Keratinocyte (primary cell): ENCODE measurements at regions not wholly inside any gene's neighbourhood (a gene's known extent, or its start where the extent isn't known, plus 50 kb on each side); places are given as distances from the start of the nearest gene placed in this dataset.

Experiments used
- EZH2 ChIP-seq: IDR thresholded peaks from one replicate; pipeline ENCODE4 v1.6.1; 2012; ENCODE audit warnings: inconsistent platforms, mild to moderate bottlenecking, low read length, moderate library complexity
- TF ChIP-seq, protein P1 (sequence below), 3 experiments: IDR thresholded peaks in 1 of 3; conservative IDR thresholded peaks in 1 of 3; optimal IDR thresholded peaks in 1 of 3; 2 replicates in 2 of 3; 3 replicates in 1 of 3; pipeline versions ENCODE3 to v1.5.1; 2011; ENCODE audit warnings: low read length in 3 of 3, mild to moderate bottlenecking in 3 of 3, moderate library complexity in 2 of 3, control low read depth in 1 of 3, inconsistent platforms in 1 of 3; ENCODE audit not compliant: insufficient read depth in 2 of 3; ENCODE audit errors: extremely low read depth in 1 of 3

DNA sequence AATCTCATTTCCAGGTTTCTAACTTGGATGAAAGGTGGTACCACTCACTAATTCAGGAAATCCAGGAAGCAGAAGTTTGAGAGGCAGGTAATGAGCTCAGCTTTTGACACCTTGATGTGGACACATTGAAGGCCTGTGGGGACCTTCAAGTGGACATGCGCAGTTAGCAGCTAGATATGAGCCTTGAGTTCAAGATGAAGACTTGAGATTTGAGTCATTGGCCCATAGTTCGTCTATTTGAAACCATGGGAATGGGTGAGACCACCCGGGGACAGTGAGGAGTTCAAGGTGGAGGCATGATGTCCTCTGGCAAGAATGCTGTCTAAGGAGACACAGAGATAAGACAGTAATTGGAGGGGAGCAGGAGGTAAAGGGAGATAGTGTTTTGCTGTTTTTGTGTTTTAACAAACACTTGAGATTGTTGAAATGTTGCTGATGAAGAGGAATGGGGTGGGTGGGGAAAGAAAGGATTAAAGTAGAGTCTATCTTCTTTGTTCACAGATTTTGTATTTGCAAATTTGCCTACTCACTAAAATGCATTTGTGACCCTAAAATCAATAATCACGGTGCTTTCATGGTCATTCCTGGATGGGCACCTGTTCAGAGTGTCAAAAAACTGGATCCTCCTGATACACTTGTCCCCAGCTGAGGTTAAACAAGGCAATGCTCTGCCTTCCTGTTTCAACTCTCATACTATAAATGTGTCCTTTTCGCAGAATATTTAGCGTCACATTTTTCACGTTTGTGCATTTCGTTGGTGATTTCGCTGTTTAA is 69.5 kb upstream of the PLXNC1 start:
- TF ChIP-seq, protein P1, sequence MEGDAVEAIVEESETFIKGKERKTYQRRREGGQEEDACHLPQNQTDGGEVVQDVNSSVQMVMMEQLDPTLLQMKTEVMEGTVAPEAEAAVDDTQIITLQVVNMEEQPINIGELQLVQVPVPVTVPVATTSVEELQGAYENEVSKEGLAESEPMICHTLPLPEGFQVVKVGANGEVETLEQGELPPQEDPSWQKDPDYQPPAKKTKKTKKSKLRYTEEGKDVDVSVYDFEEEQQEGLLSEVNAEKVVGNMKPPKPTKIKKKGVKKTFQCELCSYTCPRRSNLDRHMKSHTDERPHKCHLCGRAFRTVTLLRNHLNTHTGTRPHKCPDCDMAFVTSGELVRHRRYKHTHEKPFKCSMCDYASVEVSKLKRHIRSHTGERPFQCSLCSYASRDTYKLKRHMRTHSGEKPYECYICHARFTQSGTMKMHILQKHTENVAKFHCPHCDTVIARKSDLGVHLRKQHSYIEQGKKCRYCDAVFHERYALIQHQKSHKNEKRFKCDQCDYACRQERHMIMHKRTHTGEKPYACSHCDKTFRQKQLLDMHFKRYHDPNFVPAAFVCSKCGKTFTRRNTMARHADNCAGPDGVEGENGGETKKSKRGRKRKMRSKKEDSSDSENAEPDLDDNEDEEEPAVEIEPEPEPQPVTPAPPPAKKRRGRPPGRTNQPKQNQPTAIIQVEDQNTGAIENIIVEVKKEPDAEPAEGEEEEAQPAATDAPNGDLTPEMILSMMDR (optimal IDR thresholded peaks at IDR 0.05 in 1 of 3, IDR thresholded peaks at IDR 0.05 in 1 of 3, conservative IDR thresholded peaks at IDR 0.05 in 1 of 3; ENCODE audit: extremely low read depth in 1 of 3, insufficient read depth in 2 of 3, low read length in 3 of 3): no peak
- no peak for TF ChIP-seq EZH2
